Central memory CD4-positive, alpha-beta T cell (primary cell): ENCODE measurements at regions not wholly inside any gene's neighbourhood (a gene's known extent, or its start where the extent isn't known, plus 50 kb on each side); places are given as distances from the start of the nearest gene placed in this dataset.

Experiments used
- DNase-seq: peaks from one replicate; pipeline ENCODE4 v3.0.0; 2022

DNA sequence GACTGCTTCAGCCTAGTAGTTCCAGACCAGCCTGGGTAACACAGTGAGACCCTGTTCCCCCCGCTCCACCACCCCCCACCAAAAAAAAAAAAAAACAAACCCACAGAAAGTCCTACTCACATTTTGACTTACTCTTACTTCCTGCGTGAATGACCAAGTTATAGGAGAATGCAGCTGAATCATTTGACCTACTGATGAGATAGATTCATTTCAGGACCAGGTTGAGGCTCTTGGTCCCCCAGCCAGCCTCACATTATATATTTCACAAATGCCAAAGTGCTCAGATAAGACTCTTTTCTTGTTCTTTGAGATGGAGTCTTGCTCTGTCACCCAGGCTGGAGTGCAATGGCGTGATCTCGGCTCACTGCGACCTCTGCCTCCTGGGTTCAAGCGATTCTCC lies 70.2 kb downstream of the KLF5 start:
- DNase-seq = no peak
